GM19043 (cell line): ENCODE measurements at regions not wholly inside any gene's neighbourhood (a gene's known extent, or its start where the extent isn't known, plus 50 kb on each side); places are given as distances from the start of the nearest gene placed in this dataset.

Source experiments
- ATAC-seq: cut with Tn5 transposase; IDR thresholded peaks from one replicate; pipeline ENCODE4 v1.9.1; 2021; ENCODE audit warnings: low read depth; ENCODE audit not compliant: unreplicated experiment

- ATAC-seq: no peak
These were observed 314.4 kb upstream of the RUNX1 start for GRCh38 chr21:35363458-35363857.

DNA sequence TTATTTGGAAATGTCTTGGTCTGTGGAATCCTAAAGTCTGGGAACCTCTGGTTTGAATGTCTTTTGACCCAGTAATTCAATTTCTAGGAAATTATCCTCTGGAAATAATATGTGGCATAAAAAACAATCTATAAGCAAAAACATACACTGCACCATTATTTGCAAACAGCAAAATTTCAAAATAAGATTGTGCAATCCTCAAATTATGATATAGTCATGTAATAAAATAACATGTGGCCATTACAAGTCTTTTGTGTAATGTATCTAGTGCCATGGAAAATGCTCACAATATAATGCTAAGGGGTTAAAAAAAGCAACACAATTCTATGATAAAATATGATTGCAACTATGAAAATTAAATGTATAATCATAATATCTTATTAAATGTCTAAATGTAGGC, 312.9 kb upstream of the RUNX1 start:
- no peak for ATAC-seq

DNA sequence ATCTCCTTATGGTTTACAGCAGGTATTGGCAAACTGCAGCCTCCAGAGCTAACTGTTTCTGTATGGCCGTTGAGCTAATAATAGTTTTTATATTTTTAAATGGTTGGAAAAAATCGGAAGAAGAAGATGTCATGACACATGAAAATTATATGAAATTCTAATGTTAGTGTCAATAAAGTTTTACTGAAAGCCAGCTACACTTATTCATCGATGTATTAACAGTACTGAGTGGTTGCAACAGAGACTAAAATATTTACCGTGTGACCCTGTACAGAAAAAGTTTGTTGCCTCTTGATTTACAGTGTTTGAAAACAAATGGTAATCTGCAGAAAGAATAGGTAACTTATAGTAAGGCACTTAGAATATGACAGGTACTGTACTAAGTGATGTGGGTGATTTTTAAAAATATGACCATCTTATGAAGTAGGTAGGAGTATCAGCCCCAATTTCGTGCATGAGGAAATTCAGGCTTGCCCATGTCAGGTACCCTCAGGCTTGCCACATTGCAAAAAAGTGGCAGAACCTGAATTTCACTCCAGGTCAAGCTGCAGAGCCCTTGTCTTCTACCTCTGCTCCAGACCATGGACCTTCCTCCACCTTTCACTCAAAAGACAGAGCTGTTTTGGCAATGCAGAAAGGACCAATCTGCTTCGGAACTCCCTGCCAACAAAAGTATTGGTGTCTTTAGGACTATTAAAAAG, 311.9 kb upstream of the RUNX1 start:
- ATAC-seq: no peak

DNA sequence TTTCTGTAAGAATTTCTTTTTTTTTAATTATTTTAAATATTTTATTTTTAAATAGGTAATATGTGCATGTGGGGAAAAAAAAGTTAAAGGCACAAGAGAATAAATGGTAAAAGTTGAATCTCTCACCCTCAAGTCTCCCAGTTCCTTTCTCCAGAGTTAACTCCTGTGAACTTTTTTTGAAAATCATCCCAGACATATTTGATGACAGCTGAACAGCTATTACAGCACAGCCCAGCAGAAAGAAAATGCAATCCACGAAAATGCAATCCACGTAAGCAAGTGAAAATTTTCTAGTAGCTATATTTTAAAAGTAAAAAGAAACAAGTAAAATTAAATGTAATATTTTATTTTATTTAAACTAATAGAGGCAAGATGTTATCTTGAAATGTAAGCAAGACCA, 310.0 kb upstream of the RUNX1 start:
- ATAC-seq: no peak

DNA sequence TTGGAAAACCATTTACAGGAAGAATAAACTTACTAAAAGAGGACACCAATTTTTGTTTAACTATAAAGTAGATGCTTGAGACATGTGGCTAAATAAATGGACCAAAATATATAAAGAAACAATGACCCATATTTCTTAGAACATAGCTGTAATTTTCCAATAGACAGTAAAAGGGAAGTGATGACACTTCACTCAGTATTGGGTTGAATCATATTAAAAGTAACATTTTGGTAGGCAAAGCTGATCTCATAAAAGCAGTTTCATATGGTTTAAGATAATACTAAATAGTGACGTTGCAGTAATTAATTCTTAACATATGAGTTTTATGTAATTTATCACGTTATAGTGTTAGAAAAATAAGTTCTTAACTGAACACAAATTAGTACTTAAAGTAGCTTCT, 308.9 kb upstream of the RUNX1 start:
- no peak for ATAC-seq

DNA sequence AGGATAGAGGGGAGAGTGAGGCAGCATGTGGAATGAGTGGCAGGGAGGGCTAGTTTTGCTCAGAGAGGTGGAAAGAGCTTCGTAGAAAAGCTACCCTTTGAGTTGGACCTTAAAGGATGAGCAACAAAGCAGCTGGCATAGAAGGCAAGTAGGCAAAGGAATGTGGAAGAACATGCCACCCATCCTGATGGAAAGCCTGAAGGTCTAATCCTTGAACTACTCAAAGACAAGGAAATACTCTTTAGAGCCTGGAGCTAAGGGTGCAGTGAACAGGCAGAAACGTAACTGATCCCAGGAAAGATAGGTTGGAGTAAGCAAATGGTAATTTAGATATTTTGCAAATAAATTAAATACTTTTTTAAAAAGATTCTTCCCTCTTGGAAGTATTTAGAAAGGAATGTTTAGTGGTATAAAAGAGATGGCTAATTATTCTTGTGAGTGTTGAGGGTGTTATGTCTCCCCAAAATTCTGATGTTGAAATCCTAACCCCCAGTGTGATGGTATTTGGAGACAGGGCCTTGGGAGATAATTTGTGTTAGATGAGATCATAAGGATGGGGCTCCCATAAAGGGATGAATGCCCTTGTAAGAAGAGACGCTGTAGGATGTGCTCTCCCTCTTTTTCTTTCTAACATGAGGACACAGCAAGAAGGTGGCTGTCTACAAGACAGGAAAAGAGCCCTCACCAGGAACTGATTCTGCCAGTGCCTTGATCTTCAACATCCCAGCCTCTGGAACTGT, 308.1 kb upstream of the RUNX1 start:
- no peak for ATAC-seq

- ATAC-seq: no peak
These were observed 305.0 kb upstream of the RUNX1 start for GRCh38 chr21:35354078-35354477.

GRCh38 chr21:35352793-35353192, 303.7 kb upstream of the RUNX1 start:
- no peak for ATAC-seq

- no peak for ATAC-seq
These were observed 303.1 kb upstream of the RUNX1 start for GRCh38 chr21:35352066-35352770.

- no peak for ATAC-seq
These were observed 302.3 kb upstream of the RUNX1 start for GRCh38 chr21:35351434-35351833.

DNA sequence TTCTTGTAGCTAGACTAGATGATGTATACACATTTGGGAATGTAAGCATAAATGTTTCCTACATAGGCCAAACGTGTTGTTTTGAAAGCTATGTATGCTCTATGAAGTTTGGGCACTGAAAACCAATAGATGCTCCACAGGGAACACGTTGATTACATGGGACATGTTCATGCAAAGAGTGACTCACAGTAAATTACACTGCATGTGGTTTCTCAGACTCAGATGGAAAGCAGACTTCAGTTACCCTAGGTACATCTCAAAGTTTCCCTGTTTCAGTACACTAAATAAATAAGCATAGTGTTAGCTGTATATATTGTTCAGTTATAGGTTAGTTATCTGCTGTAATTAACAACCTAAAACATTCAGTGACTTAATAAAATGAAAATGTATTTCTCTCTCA, 301.9 kb upstream of the RUNX1 start:
- no peak for ATAC-seq

DNA sequence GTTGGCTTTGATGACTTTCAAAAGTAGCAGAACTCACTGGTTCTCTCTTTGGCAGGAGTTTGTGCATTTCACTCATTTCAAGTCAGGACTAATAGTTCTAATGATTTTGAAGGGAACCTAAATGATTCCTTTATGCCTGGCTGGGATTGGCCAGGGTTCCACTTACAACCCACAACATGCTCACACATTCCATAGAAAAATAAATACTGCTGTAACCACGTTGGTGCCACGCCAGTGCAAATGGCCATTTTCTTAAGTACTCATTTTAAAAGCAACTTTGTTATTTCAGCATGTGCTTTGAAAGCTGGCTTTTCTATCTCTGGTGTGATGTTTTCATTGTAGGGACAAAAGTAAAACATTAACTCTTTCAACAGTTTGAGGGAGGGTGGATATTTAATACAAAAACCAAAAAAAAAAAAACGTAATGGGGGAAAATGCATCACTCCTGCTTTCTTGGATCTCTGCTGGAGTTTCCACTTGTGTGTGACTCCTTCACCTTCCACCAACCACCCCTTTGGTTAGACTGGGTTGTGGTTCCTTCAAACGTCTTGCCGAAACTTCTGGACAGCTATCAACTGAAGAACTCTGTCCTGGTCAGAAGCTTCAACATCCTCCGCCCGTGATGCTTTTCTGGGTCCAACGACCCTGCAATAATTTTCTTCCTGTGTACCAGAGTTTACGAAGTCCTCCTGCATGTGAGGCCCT, 300.4 kb upstream of the RUNX1 start:
- ATAC-seq: no peak

DNA sequence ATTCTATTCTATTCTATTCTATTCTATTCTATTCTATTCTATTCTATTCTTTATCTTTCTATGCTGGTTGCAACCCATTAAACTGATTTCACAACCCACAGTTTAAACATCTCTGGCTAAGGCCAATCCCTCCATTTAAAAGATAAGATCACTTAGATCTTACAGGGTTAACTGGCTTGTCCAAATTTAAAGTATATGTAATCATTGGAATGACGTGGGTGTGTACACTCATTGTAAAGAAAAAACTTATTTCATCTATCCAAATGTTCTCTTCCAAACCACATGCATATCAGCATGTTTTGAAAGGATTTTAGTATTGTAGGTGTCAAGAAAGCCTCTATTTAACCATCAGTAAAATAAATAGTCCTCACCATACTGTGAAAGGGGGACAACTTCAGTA, 299.6 kb upstream of the RUNX1 start:
- ATAC-seq: no peak

DNA sequence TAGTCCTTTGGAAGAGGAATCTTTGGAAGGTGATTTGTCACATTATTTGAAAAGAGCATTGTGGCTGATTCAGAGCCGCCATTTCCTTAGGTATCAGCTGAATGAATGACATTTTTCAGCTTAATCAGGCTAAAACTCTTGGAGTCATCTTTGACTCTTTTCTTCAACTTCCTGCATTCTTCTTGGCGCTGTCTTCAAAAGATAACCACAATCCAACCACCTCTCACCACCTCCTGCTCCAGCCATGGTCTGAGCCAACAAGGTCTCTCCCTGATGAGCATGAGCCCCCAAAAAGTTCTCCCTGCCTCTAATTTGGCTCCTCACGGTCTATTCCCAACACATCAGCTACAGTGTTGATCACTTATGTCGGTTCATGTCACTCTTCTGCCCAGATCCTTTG, 297.6 kb upstream of the RUNX1 start:
- no peak for ATAC-seq

- no peak for ATAC-seq
These were observed 296.9 kb upstream of the RUNX1 start for GRCh38 chr21:35345954-35346353.

- no peak for ATAC-seq
These were observed 295.5 kb upstream of the RUNX1 start for GRCh38 chr21:35344582-35344981.

GRCh38 chr21:35343046-35343819, 294.1 kb upstream of the RUNX1 start:
- no peak for ATAC-seq

DNA sequence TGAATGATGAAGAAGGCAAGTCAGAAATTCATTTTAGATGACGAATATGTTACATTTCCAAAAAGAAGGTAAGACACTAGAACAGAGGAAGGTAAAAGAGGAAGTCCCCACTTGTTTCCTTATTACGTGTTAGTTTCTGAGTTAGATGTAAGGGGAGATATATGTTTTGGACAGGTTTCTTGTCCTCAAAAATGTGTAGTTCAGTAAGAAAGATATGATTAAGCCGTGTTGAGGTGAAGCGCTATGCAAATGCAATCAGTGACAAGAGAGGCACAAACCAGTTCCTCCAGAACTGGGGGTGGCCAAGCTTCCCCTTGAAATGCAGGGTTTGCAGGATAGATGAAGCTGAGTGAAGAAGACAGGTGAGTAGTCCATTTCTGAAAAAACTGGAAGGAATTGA, 293.3 kb upstream of the RUNX1 start:
- ATAC-seq: peak; percentile 64

- ATAC-seq: no peak
These were observed 291.2 kb upstream of the RUNX1 start for GRCh38 chr21:35340273-35340672.

DNA sequence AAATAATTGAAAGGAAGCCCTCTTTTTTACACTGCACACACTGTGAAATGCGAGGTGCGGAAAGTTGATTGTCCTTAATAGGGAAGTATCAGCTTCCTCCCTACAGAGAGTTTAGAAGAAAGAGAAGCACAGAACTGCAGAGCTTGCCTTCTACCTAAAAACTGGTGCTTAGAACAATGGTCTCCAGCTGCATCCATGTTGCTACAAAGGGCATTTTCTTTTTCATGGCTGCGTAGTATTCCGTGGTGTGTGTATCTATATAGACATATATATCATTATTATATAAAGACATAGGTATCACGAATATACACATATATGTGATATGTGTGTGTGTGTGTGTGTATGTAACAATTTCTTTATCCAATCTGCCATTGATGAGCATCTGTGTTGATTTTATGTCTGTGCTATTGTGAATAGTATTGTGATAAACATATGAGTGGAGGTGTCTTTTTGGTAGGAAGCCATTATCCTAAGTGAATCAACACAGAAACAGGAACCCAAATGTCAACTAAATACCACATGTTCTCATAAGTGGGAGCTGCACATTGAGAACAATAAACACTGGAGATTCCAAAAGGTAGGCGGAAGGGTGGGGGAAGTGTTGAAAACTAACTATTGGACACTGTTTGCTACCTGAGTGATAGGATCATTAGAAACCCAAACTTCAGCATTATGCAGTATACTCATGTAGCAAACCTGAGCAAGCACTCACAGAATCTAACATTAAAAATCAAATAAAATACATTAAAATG, 290.0 kb upstream of the RUNX1 start:
- no peak for ATAC-seq
